ENCODE measurements at regions not wholly inside any gene's neighbourhood (a gene's known extent, or its start where the extent isn't known, plus 50 kb on each side); places are given as distances from the start of the nearest gene placed in this dataset.
"Not testable (repeated sequence)": the region's sequence is repeated elsewhere in the genome, so short reads cannot be mapped to it uniquely, and the experiment has no call there.

- DNase-seq = no peak
These were observed 57.0 kb upstream of the MSN start for GRCh38 chrX:65610481-65610880.

- DNase-seq = no peak
These were observed 57.4 kb upstream of the MSN start for GRCh38 chrX:65610040-65610439.

GRCh38 chrX:65609237-65609636 lies 58.2 kb upstream of the MSN start:
- no peak for DNase-seq

- no peak for DNase-seq
These were observed 59.4 kb upstream of the MSN start for GRCh38 chrX:65608026-65608425.

- no peak for DNase-seq
These were observed 60.2 kb upstream of the MSN start for GRCh38 chrX:65607070-65607742.

- no peak for DNase-seq
These were observed 65.3 kb upstream of the MSN start for GRCh38 chrX:65602221-65602560.

GRCh38 chrX:65601530-65602220 lies 65.8 kb upstream of the MSN start:
- peak in 1 of 2 experiments; percentile 0 for DNase-seq

- DNase-seq = no peak
These were observed 66.3 kb upstream of the MSN start for GRCh38 chrX:65601126-65601525.

GRCh38 chrX:65600106-65600505 lies 65.5 kb upstream of the LAS1L start:
- DNase-seq = no peak

- DNase-seq = no peak
These were observed 64.1 kb upstream of the LAS1L start for GRCh38 chrX:65598559-65599147.

- DNase-seq = no peak
These were observed 61.9 kb upstream of the LAS1L start for GRCh38 chrX:65596270-65597034.

GRCh38 chrX:65595460-65595876 lies 60.9 kb upstream of the LAS1L start:
- DNase-seq = no peak

- DNase-seq = no peak
These were observed 56.6 kb upstream of the LAS1L start for GRCh38 chrX:65591206-65591605.

- DNase-seq = no peak
These were observed 54.7 kb upstream of the LAS1L start for GRCh38 chrX:65589304-65589703.

GRCh38 chrX:65588795-65589194 lies 54.2 kb upstream of the LAS1L start:
- DNase-seq = no peak

- no peak for DNase-seq
These were observed 53.3 kb upstream of the LAS1L start for GRCh38 chrX:65587616-65588526.

- DNase-seq = no peak
These were observed 51.9 kb upstream of the LAS1L start for GRCh38 chrX:65586491-65586890.

- DNase-seq = not testable (repeated sequence)
These were observed 50.6 kb upstream of the LAS1L start for GRCh38 chrX:65585226-65585625.

Measured in cerebellar nuclear complex (tissue), 1 donor.